ENCODE measurements at regions not wholly inside any gene's neighbourhood (a gene's known extent, or its start where the extent isn't known, plus 50 kb on each side); places are given as distances from the start of the nearest gene placed in this dataset.
"Not testable (repeated sequence)": the region's sequence is repeated elsewhere in the genome, so short reads cannot be mapped to it uniquely, and the experiment has no call there.

- no peak for DNase-seq
Measured at GRCh38 chr22:49694462-49695260, 133.0 kb downstream of the BRD1 start.

- no peak for DNase-seq
Measured at GRCh38 chr22:49693848-49694247, 133.8 kb downstream of the BRD1 start.

- no peak for DNase-seq
Measured at GRCh38 chr22:49693416-49693815, 134.3 kb downstream of the BRD1 start.

- no peak for DNase-seq
Measured at GRCh38 chr22:49692499-49693225, 135.0 kb downstream of the BRD1 start.

- DNase-seq, result no peak
Measured at GRCh38 chr22:49691256-49691655, 136.4 kb downstream of the BRD1 start.

- DNase-seq, result no peak
Measured at GRCh38 chr22:49690454-49690853, 137.2 kb downstream of the BRD1 start.

GRCh38 chr22:49689858-49690257, 137.8 kb downstream of the BRD1 start:
- no peak for DNase-seq

GRCh38 chr22:49689255-49689770, 138.4 kb downstream of the BRD1 start:
- no peak for DNase-seq

GRCh38 chr22:49688516-49689254, 139.0 kb downstream of the BRD1 start:
- DNase-seq, result no peak

- no peak for DNase-seq
Measured at GRCh38 chr22:49687786-49688515, 139.7 kb downstream of the BRD1 start.

- DNase-seq, result no peak
Measured at GRCh38 chr22:49687333-49687732, 140.3 kb downstream of the BRD1 start.

GRCh38 chr22:49686495-49687219, 141.0 kb downstream of the BRD1 start:
- no peak for DNase-seq

- no peak for DNase-seq
Measured at GRCh38 chr22:49685686-49686085, 142.0 kb downstream of the BRD1 start.

- DNase-seq, result no peak
Measured at GRCh38 chr22:49685116-49685515, 142.6 kb downstream of the BRD1 start.

- no peak for DNase-seq
Measured at GRCh38 chr22:49683032-49683431, 144.6 kb downstream of the BRD1 start.

GRCh38 chr22:49680819-49681218, 146.9 kb downstream of the BRD1 start:
- not testable (repeated sequence) for DNase-seq

- no peak for DNase-seq
Measured at GRCh38 chr22:49678842-49679170, 148.9 kb downstream of the BRD1 start.

GRCh38 chr22:49678137-49678841, 149.4 kb downstream of the BRD1 start:
- no peak for DNase-seq

- no peak for DNase-seq
Measured at GRCh38 chr22:49677495-49677889, 150.2 kb downstream of the BRD1 start.

- no peak for DNase-seq
Measured at GRCh38 chr22:49676783-49677494, 150.7 kb downstream of the BRD1 start.

- DNase-seq, result no peak
Measured at GRCh38 chr22:49676230-49676629, 151.4 kb downstream of the BRD1 start.
